ENCODE measurements at regions not wholly inside any gene's neighbourhood (a gene's known extent, or its start where the extent isn't known, plus 50 kb on each side); places are given as distances from the start of the nearest gene placed in this dataset.

GRCh38 chr1:14128096-14128495, 428.1 kb downstream of the PRDM2 start:
- TF ChIP-seq EP300 (IDR thresholded peaks at IDR 0.05) = no peak
- TF ChIP-seq CTCF (IDR thresholded peaks at IDR 0.05) = no peak
- TF ChIP-seq POLR2A (IDR thresholded peaks at IDR 0.05; ENCODE audit: low read depth) = no peak
- TF ChIP-seq POLR2AphosphoS5 (IDR thresholded peaks at IDR 0.05) = no peak
